ENCODE measurements at regions not wholly inside any gene's neighbourhood (a gene's known extent, or its start where the extent isn't known, plus 50 kb on each side); places are given as distances from the start of the nearest gene placed in this dataset.

- DNase-seq: no peak
These were observed 133.0 kb downstream of the ZDHHC21 start for GRCh38 chr9:14560194-14560593.

- DNase-seq: no peak
These were observed 138.3 kb downstream of the ZDHHC21 start for GRCh38 chr9:14554886-14555285.

GRCh38 chr9:14547245-14548060 is 145.8 kb downstream of the ZDHHC21 start:
- DNase-seq: no peak

GRCh38 chr9:14546693-14547092 is 146.5 kb downstream of the ZDHHC21 start:
- no peak for DNase-seq

DNA sequence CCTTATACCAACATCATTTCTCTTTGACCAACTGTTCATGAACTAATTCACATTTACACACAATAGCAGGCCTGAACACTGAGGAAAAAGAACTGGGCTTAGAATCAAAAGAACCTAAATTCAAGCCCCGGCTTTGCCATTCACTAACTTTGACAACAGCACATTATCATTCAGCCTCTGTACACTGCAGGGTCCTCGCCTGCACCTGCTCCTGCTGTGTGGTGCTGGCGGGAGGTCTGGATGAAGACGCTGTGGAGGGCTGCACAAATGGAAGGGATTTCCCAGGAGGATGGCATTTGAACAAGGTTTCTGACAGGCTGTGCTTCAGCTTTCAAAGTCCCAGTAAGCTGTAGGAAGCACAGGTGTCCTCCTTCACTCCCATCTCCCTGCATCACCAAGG is 151.2 kb downstream of the ZDHHC21 start:
- DNase-seq: no peak

DNA sequence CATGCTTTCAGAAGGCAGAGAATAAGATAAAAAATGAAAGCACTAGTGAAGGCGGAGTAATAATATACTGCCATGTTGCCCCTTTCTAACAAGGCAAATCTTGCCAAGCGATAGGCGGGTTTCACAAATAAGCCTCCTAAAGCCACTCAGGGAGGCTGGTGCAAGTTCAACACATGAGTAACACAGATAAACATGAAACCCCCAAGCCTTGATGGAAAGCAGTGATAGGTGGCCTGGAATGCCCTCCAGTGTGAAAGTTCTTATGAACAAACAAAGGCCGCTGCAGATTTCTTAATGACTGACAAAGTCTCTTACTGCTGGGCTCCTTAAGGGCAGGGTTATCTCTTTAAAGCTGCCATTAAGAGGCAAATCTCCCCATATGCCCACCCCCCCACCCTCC is 154.7 kb downstream of the ZDHHC21 start:
- DNase-seq: no peak

GRCh38 chr9:14535161-14535955 is 157.9 kb downstream of the ZDHHC21 start:
- DNase-seq: no peak

- no peak for DNase-seq
These were observed 159.2 kb downstream of the ZDHHC21 start for GRCh38 chr9:14533867-14534640.

GRCh38 chr9:14532456-14533115 is 160.6 kb downstream of the ZDHHC21 start:
- DNase-seq: no peak

GRCh38 chr9:14531341-14532269 is 161.6 kb downstream of the ZDHHC21 start:
- DNase-seq: no peak

DNA sequence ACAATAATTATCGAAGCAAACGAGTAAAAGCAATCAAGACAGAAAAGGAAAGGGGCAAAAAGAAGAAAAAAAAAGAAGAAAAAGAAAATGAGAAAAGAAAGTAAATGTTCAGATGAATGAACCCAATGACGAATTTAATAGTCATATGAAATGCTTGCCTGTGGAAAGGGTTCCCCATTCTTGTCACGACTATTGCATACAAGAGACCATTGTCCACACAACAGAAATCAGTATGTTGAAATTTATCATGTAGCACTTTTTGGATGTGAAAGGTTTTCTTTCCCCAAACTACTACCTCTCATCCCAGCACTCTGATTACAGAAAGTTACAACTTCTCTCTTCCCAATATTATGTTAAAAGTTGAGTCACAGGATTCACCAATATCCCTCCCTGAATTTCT is 162.4 kb downstream of the ZDHHC21 start:
- DNase-seq: no peak

DNA sequence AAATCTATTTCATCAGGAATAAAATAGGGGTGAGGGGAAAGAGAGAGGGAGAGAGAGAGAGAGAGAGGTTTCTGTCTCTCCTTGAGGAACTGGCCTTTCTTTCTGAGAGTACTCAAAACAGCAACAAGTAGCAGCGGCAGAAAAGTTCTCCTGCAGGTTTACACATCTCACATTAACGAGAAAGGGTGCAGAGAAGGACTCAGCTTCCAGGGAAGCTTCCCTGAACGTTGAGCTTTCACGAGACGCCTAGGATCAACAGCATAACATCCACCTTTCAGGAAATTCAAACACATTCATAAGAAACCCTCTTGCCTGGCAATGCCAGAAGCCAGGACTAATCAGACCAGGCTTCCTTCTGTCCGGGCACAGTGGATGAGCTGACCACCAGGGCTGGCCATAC is 162.9 kb downstream of the ZDHHC21 start:
- no peak for DNase-seq

DNA sequence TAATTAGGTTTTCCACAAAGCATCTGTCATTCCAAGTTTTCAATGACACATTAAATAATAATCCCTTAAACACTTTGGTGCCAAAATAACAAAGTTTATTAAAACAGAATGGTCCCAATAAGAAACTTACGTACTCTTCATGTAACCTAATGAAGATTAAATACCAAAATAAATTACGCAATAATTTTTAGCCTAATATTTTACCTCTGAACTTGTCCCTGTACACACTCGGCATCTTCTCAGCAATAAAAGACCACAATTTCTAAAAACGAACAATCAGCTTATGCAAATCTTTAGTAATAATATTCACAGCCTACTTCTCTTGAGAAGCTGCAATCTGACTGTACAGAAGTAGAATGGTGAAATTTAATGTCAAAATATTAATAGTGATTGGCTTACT is 163.6 kb downstream of the ZDHHC21 start:
- no peak for DNase-seq

DNA sequence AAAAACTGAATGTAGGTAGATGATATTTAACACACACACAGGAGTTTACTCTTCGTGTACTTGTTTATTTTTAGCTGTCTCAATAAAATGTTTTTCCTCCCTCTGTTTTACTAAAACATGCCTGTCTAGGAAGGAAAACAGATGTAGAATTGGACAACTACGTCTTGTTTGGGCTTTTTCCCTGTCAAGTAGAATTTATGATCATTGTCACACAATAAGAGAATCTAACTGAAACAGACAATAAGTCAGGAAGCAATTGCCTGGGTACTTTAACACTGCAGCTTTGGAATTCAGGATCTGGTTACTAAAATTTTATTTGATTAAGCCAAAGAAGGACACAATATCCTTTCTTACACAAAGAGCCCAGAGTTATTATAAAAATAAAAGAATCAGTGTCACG is 164.2 kb downstream of the ZDHHC21 start:
- no peak for DNase-seq

GRCh38 chr9:14526504-14526903 is 166.7 kb downstream of the ZDHHC21 start:
- DNase-seq: no peak

DNA sequence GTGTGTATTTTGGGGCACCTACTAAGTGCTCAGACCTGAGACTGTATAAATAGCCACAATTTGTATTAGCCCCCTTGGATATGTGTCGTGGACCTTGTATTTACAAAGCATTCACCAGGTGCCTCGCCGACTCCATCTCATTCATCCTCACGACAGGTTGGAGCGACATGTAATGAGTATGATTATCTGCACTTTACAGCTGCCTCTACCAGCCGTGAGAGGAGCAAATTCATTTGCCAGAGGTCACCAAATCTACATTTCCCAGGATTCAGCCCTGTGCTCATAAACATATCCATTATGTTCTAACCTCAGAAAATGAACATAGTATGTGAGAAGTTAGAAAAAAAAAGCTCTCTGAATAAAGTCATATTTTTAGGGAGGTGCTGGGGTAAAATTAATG is 167.4 kb downstream of the ZDHHC21 start:
- no peak for DNase-seq

- DNase-seq: no peak
These were observed 168.2 kb downstream of the ZDHHC21 start for GRCh38 chr9:14524873-14525515.

GRCh38 chr9:14523545-14523944 is 169.7 kb downstream of the ZDHHC21 start:
- no peak for DNase-seq

- no peak for DNase-seq
These were observed 170.4 kb downstream of the ZDHHC21 start for GRCh38 chr9:14522627-14523379.

DNA sequence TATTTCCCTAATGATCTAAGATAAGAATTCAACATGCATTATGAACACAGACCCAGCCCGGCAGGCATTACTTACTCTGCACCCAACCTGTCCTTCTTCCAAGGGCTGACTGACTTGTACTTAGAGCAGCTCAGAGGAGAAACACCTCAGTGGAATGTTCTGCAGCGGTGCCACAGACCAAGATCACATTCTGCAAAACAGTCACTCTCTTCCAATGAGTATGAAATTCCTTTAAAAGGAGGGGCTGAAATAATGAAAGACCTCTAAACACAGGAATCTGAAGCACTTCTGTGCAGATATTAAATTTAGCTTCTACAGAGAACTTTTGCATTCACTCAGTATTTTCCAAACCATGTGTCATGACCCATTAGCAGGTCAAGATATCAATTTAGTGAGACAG is 172.9 kb downstream of the ZDHHC21 start:
- DNase-seq: no peak
